Glomerular visceral epithelial cell (primary cell): ENCODE measurements at regions not wholly inside any gene's neighbourhood (a gene's known extent, or its start where the extent isn't known, plus 50 kb on each side); places are given as distances from the start of the nearest gene placed in this dataset.
"Not testable (repeated sequence)": the region's sequence is repeated elsewhere in the genome, so short reads cannot be mapped to it uniquely, and the experiment has no call there.

Source experiments
- DNase-seq: peaks from one replicate; pipeline ENCODE4 v3.0.0-alpha.2; 2016; ENCODE audit errors: extremely low spot score

- DNase-seq = no peak
Observed at GRCh38 chr1:197985351-197985750, 68.2 kb downstream of the LHX9 start.

GRCh38 chr1:197986817-197987216 is 69.6 kb downstream of the LHX9 start:
- DNase-seq = no peak

- DNase-seq = no peak
Observed at GRCh38 chr1:197987294-197987693, 70.1 kb downstream of the LHX9 start.

- not testable (repeated sequence) for DNase-seq
Observed at GRCh38 chr1:197988581-197988980, 71.4 kb downstream of the LHX9 start.

- DNase-seq = no peak
Observed at GRCh38 chr1:197989058-197989457, 71.9 kb downstream of the LHX9 start.

- no peak for DNase-seq
Observed at GRCh38 chr1:197991594-197991993, 74.4 kb downstream of the LHX9 start.

- no peak for DNase-seq
Observed at GRCh38 chr1:197994907-197995407, 77.8 kb downstream of the LHX9 start.

GRCh38 chr1:197995408-197996258 is 78.5 kb downstream of the LHX9 start:
- no peak for DNase-seq

GRCh38 chr1:197996259-197996512 is 79.0 kb downstream of the LHX9 start:
- DNase-seq = not testable (repeated sequence)

GRCh38 chr1:197998110-197998509 is 80.9 kb downstream of the LHX9 start:
- DNase-seq = no peak

GRCh38 chr1:198001776-198002408 is 84.7 kb downstream of the LHX9 start:
- no peak for DNase-seq

GRCh38 chr1:198003468-198003867 is 86.3 kb downstream of the LHX9 start:
- DNase-seq = no peak

GRCh38 chr1:198007011-198007410 is 89.8 kb downstream of the LHX9 start:
- no peak for DNase-seq

GRCh38 chr1:198007687-198008607 is 90.8 kb downstream of the LHX9 start:
- no peak for DNase-seq

- no peak for DNase-seq
Observed at GRCh38 chr1:198014355-198014754, 97.2 kb downstream of the LHX9 start.

- DNase-seq = no peak
Observed at GRCh38 chr1:198015309-198015708, 98.1 kb downstream of the LHX9 start.

GRCh38 chr1:198018529-198018928 is 101.4 kb downstream of the LHX9 start:
- DNase-seq = peak; percentile 82

- no peak for DNase-seq
Observed at GRCh38 chr1:198019126-198019525, 102.0 kb downstream of the LHX9 start.

GRCh38 chr1:198024336-198024735 is 107.2 kb downstream of the LHX9 start:
- no peak for DNase-seq

GRCh38 chr1:198024782-198025181 is 107.6 kb downstream of the LHX9 start:
- peak; percentile 26 for DNase-seq

- DNase-seq = no peak
Observed at GRCh38 chr1:198030682-198031081, 113.5 kb downstream of the LHX9 start.

GRCh38 chr1:198031086-198031485 is 113.9 kb downstream of the LHX9 start:
- no peak for DNase-seq
